WTC11 (cell line): ENCODE measurements at regions not wholly inside any gene's neighbourhood (a gene's known extent, or its start where the extent isn't known, plus 50 kb on each side); places are given as distances from the start of the nearest gene placed in this dataset.

Experiments used
- ATAC-seq: fragments of 200-7000 bp; cut with Tn5 transposase; 2 replicates; pipeline ENCODE4 v1.10.0; 2021; ENCODE audit warnings: mild to moderate bottlenecking, moderate library complexity
- CTCF ChIA-PET: fragments of 300-600 bp; sonication (Branson Sonifier 250); formaldehyde crosslinking; loops from one replicate; lab custom pipeline; 2021; ENCODE audit warnings: antibody characterized with exemption; lab: Charles Lee
- POLR2A ChIA-PET: fragments of 350-600 bp; sonication (Branson Sonifier 250); formaldehyde crosslinking; loops from one replicate; lab custom pipeline; 2021; ENCODE audit warnings: antibody characterized with exemption; lab: Charles Lee
- DNase-seq: peaks from one replicate; pipeline ENCODE4 v3.0.0; 2021; ENCODE audit warnings: low spot score
- H3K27ac Mint-ChIP-seq: 2 replicates; pipeline ENCODE4 v1.8.0; 2021; ENCODE audit warnings: mixed read lengths
- H3K27me3 Mint-ChIP-seq: 2 replicates; pipeline ENCODE4 v1.8.0; 2021; ENCODE audit warnings: low read depth, mild to moderate bottlenecking, moderate library complexity, mixed read lengths
- H3K36me3 Mint-ChIP-seq: 2 replicates; pipeline ENCODE4 v1.8.0; 2021; ENCODE audit warnings: mixed read lengths
- H3K4me1 Mint-ChIP-seq: 2 replicates; pipeline ENCODE4 v1.8.0; 2022; ENCODE audit warnings: mixed read lengths
- H3K4me3 Mint-ChIP-seq: 2 replicates; pipeline ENCODE4 v1.8.0; 2021; ENCODE audit warnings: mild to moderate bottlenecking, moderate library complexity, mixed read lengths
- H3K9me3 Mint-ChIP-seq: 2 replicates; pipeline ENCODE4 v1.8.0; 2021; ENCODE audit warnings: mixed read lengths
- ATF1 ChIP-seq: sonication (generic); formaldehyde crosslinking; IDR thresholded peaks from 2 replicates; pipeline ENCODE4 v1.8.1; 2023; ENCODE audit warnings: mild to moderate bottlenecking, moderate library complexity, missing genetic modification reagents
- CBFB ChIP-seq: sonication (generic); formaldehyde crosslinking; IDR thresholded peaks from 2 replicates; pipeline ENCODE4 v1.8.1; 2022; ENCODE audit warnings: mild to moderate bottlenecking, low read depth, missing genetic modification reagents
- EMX1 ChIP-seq: fragments of 250-450 bp; sonication (Bioruptor Pico); IDR thresholded peaks from 2 replicates; pipeline ENCODE4 v1.8.0; 2021; ENCODE audit warnings: mild to moderate bottlenecking
- FOXK1 ChIP-seq: sonication (generic); formaldehyde crosslinking; IDR thresholded peaks from 2 replicates; pipeline ENCODE4 v1.8.0; 2022; ENCODE audit warnings: mild to moderate bottlenecking, moderate library complexity, missing genetic modification reagents
- NFATC4 ChIP-seq: fragments of 250-450 bp; sonication (Bioruptor Pico); IDR thresholded peaks from 2 replicates; pipeline ENCODE4 v1.9.0; 2021; ENCODE audit warnings: mild to moderate bottlenecking
- PRRX2 ChIP-seq: fragments of 250-450 bp; sonication (Bioruptor Pico); IDR thresholded peaks from 2 replicates; pipeline ENCODE4 v1.8.0; 2021; ENCODE audit warnings: mild to moderate bottlenecking
- SMAD4 ChIP-seq: sonication (generic); formaldehyde crosslinking; IDR thresholded peaks from 2 replicates; pipeline ENCODE4 v1.8.0; 2022; ENCODE audit warnings: mild to moderate bottlenecking, missing genetic modification reagents
- SOX15 ChIP-seq: fragments of 250-450 bp; sonication (Bioruptor Pico); IDR thresholded peaks from 2 replicates; pipeline ENCODE4 v1.9.0; 2021; ENCODE audit warnings: mild to moderate bottlenecking
- TEAD1 ChIP-seq: sonication (generic); formaldehyde crosslinking; IDR thresholded peaks from 2 replicates; pipeline ENCODE4 v1.8.0; 2022; ENCODE audit warnings: mild to moderate bottlenecking, missing genetic modification reagents
- TP53 ChIP-seq: sonication (generic); formaldehyde crosslinking; IDR thresholded peaks from 2 replicates; pipeline ENCODE4 v1.8.1; 2023; ENCODE audit warnings: mild to moderate bottlenecking, missing genetic modification reagents
- ZNF121 ChIP-seq: sonication (generic); formaldehyde crosslinking; IDR thresholded peaks from 2 replicates; pipeline ENCODE4 v1.8.0; 2023; ENCODE audit warnings: missing genetic modification reagents
- TF ChIP-seq, protein P1 (sequence below): sonication (generic); formaldehyde crosslinking; IDR thresholded peaks from 2 replicates; pipeline ENCODE4 v1.8.1; 2023; ENCODE audit warnings: mild to moderate bottlenecking, missing genetic modification reagents
- TF ChIP-seq, protein P2 (sequence below): fragments of 250-450 bp; sonication (Bioruptor Pico); conservative IDR thresholded peaks from 2 replicates; pipeline ENCODE4 v1.9.0; 2021; ENCODE audit warnings: mild to moderate bottlenecking
- TF ChIP-seq, protein P3 (sequence below): fragments of 200-600 bp; IDR thresholded peaks from 2 replicates; pipeline ENCODE4 v1.8.0; 2022; ENCODE audit warnings: antibody characterized with exemption
- TF ChIP-seq, protein P4 (sequence below): sonication (generic); formaldehyde crosslinking; IDR thresholded peaks from 2 replicates; pipeline ENCODE4 v1.8.1; 2023; ENCODE audit warnings: mild to moderate bottlenecking, missing genetic modification reagents, moderate library complexity
- TF ChIP-seq, protein P5 (sequence below): fragments of 250-450 bp; sonication (Bioruptor Pico); IDR thresholded peaks from 2 replicates; pipeline ENCODE4 v1.9.0; 2021; ENCODE audit warnings: mild to moderate bottlenecking
- TF ChIP-seq, protein P6 (sequence below): sonication (generic); formaldehyde crosslinking; IDR thresholded peaks from 2 replicates; pipeline ENCODE4 v1.8.1; 2023; ENCODE audit warnings: mild to moderate bottlenecking, moderate library complexity, missing genetic modification reagents

DNA sequence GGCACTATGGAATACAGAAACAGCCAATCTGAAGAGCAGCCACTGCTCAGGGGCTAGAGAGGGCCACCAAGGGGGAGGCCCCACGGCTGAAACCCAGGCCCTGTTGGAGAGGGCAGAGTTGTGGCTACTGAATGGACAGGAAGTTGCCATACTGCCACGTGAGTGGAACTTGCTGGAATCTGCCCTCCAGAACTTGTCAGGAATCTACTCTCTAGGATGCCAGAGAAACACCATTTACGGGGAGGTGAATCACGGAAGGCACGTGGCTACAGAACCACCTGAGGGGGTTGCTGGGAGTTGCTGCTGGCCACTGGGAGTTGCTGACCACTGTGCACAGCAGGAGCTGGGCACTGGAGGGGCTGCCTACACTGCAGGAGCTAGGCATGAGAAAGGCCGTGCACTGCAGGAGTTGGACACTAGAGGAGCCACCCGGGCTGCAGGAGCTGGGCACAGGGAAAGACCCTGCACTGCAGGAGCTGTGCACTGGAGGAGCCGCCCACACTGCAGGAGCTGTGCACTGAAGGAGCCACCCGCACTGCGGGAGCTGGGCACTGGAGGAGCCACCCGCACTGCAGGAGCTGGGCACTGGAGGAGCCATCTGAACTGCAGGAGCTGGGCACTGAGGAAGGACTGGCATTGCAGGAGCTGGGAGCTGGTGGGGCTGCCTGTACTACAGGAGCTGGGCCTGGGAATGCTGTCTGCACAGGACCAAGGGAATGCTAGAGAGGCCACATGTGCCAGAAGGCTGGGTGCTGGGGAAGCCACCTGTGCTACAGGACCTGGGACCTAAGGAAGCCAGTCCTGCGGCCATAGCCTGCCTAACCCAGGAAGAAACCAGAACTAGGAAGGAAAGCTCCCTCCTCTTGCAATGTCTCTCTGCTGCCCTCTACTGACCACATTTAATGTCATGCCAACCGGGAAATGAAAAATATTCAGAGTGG, 343.4 kb downstream of the MATN1 start (continued):
- TF ChIP-seq ZNF121 (CRISPR knock-in tag): peak; percentile 73; the same call in 1 of the 2 replicates
- no peak for TF ChIP-seq SMAD4
- TF ChIP-seq, protein P1, sequence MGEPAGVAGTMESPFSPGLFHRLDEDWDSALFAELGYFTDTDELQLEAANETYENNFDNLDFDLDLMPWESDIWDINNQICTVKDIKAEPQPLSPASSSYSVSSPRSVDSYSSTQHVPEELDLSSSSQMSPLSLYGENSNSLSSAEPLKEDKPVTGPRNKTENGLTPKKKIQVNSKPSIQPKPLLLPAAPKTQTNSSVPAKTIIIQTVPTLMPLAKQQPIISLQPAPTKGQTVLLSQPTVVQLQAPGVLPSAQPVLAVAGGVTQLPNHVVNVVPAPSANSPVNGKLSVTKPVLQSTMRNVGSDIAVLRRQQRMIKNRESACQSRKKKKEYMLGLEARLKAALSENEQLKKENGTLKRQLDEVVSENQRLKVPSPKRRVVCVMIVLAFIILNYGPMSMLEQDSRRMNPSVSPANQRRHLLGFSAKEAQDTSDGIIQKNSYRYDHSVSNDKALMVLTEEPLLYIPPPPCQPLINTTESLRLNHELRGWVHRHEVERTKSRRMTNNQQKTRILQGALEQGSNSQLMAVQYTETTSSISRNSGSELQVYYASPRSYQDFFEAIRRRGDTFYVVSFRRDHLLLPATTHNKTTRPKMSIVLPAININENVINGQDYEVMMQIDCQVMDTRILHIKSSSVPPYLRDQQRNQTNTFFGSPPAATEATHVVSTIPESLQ (CRISPR knock-in tag): no peak

DNA sequence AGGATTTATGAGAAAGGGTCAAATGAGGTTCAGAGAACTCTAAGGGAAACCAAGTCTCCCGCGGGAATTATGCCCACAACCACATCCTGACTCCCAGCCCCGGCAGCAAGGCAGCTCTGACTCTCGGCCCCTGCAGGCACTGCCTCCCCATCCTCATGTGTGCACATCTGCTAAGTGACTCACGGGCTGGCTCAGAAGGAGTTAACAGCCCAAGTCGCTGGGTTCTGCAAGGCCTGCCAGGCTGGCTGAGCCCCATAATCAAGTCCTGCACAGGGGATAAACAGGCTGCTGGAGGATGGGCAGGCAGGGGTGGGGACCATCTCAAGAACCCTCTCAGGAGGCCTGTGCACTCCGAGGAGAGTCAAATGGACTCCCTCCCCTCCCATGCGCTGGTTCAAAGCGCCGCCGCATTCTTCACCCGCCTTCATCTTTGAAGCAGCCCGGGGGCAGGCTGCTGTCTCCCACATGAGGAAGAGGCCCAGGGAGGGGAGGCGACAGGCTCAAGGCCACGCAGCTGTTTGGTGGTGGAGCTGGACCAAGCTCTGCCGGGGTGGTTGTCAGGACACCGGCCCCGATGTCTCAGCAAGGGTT, 344.3 kb downstream of the MATN1 start:
- Mint-ChIP-seq H3K27me3 (no peaks in the 10 kb centered on the region; the same call in 1 of the 2 replicates), H3K4me3 (no peak overlapping the region), H3K27ac (no peak overlapping the region), H3K9me3 (no peaks in the 10 kb centered on the region), H3K36me3 (no peaks in the 10 kb centered on the region), H3K4me1 (no peaks in the 10 kb centered on the region)
- ChIA-PET CTCF (interaction anchor here (1.0 to 2.5 kb wide), 21 partner anchors 10 to 865 kb away, joined by 3 to 37 read pairs (median 10); no protein-coding TSS in a partner anchor), POLR2A (no interaction called here)
- TF ChIP-seq, protein P2, sequence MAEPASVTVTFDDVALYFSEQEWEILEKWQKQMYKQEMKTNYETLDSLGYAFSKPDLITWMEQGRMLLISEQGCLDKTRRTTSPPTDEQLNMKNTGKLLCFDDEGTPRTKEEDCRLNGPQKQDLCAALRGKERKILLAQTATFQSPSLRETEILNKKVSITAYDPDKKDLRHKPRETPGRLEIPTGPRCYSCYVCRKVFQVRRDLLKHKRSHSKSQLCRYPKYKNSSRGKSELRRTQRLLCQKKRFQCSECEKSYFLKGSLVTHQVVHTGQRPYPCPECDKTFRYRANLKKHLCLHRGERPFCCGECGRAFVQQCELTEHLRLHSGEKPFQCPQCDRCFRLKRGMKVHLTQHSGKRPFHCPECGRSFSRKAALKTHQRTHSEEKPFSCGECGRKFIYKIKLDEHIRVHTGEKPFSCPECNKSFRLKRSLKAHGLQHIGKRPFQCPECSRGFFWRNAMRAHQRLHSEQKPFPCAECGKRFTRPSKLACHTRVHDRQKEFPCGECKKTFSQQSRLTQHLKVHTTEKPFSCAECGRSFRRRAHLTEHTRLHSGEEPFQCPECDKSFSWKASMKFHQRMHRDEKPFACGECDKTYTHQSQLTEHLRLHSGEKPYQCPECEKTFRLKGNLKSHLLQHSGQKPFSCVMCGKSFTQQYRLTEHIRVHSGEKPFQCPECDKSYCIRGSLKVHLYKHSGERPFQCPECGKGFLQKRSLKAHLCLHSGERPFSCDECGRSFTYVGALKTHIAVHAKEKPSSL (CRISPR knock-in tag): no peak
- TF ChIP-seq TP53 (CRISPR knock-in tag) (no peak), CBFB (no peak), FOXK1 (CRISPR knock-in tag) (no peak), TEAD1 (no peak)
- TF ChIP-seq, protein P3, sequence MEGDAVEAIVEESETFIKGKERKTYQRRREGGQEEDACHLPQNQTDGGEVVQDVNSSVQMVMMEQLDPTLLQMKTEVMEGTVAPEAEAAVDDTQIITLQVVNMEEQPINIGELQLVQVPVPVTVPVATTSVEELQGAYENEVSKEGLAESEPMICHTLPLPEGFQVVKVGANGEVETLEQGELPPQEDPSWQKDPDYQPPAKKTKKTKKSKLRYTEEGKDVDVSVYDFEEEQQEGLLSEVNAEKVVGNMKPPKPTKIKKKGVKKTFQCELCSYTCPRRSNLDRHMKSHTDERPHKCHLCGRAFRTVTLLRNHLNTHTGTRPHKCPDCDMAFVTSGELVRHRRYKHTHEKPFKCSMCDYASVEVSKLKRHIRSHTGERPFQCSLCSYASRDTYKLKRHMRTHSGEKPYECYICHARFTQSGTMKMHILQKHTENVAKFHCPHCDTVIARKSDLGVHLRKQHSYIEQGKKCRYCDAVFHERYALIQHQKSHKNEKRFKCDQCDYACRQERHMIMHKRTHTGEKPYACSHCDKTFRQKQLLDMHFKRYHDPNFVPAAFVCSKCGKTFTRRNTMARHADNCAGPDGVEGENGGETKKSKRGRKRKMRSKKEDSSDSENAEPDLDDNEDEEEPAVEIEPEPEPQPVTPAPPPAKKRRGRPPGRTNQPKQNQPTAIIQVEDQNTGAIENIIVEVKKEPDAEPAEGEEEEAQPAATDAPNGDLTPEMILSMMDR: no peak
- TF ChIP-seq, protein P4, sequence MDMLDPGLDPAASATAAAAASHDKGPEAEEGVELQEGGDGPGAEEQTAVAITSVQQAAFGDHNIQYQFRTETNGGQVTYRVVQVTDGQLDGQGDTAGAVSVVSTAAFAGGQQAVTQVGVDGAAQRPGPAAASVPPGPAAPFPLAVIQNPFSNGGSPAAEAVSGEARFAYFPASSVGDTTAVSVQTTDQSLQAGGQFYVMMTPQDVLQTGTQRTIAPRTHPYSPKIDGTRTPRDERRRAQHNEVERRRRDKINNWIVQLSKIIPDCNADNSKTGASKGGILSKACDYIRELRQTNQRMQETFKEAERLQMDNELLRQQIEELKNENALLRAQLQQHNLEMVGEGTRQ (CRISPR knock-in tag): no peak
- DNase-seq (no peak), ATAC-seq (no peak)

DNA sequence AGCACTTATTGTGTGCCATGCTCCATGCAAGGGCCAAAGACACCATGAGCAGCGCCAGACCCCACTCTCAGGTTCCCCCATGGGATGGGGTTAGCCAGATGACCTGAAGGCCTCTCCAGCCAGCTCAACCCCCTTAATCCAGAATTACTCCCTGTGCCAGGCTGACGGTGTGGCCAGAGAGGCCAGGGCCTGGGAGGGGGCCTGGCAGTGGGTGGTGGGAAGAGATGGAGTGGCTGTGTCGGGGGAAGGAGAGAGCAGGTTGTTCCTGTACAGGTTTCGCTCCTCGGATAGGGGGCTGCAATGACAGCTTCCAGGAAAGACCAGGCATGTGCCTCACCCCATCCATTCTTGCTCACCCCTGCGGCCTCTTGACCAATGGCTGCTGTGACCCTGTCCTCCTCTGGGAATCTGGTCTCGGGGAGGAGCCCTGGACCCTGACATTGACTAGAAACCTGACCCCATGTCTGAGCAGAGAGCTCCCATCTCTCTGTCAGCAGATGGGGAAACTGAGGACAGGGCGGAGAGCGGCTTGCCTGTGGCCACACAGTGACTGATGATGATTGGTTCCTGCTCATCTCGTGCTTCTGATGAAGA, 345.3 kb downstream of the MATN1 start:
- no peak for DNase-seq
- H3K4me1 Mint-ChIP-seq: peaks cover 2% of the 10 kb centered on the region; the same call in 1 of the 2 replicates
- POLR2A ChIA-PET: no interaction called here
- no peak for ATAC-seq
- H3K27me3 Mint-ChIP-seq: no peaks in the 10 kb centered on the region; the same call in 1 of the 2 replicates
- CTCF ChIA-PET: interaction anchor here (1.2 to 1.3 kb wide), 2 partner anchors 20 to 31 kb away, joined by 3 read pairs; no protein-coding TSS in a partner anchor
- no peaks in the 10 kb centered on the region for H3K36me3 Mint-ChIP-seq
- H3K9me3 Mint-ChIP-seq: no peaks in the 10 kb centered on the region
- H3K27ac Mint-ChIP-seq: no peak overlapping the region
- H3K4me3 Mint-ChIP-seq: no peak overlapping the region
- TF ChIP-seq ATF1 (CRISPR knock-in tag) (no peak), NFATC4 (CRISPR knock-in tag) (no peak), EMX1 (CRISPR knock-in tag) (no peak), PRRX2 (CRISPR knock-in tag) (no peak), SOX15 (CRISPR knock-in tag) (no peak)
- TF ChIP-seq, protein P5, sequence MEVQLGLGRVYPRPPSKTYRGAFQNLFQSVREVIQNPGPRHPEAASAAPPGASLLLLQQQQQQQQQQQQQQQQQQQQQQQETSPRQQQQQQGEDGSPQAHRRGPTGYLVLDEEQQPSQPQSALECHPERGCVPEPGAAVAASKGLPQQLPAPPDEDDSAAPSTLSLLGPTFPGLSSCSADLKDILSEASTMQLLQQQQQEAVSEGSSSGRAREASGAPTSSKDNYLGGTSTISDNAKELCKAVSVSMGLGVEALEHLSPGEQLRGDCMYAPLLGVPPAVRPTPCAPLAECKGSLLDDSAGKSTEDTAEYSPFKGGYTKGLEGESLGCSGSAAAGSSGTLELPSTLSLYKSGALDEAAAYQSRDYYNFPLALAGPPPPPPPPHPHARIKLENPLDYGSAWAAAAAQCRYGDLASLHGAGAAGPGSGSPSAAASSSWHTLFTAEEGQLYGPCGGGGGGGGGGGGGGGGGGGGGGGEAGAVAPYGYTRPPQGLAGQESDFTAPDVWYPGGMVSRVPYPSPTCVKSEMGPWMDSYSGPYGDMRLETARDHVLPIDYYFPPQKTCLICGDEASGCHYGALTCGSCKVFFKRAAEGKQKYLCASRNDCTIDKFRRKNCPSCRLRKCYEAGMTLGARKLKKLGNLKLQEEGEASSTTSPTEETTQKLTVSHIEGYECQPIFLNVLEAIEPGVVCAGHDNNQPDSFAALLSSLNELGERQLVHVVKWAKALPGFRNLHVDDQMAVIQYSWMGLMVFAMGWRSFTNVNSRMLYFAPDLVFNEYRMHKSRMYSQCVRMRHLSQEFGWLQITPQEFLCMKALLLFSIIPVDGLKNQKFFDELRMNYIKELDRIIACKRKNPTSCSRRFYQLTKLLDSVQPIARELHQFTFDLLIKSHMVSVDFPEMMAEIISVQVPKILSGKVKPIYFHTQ (CRISPR knock-in tag): no peak
- TF ChIP-seq, protein P6, sequence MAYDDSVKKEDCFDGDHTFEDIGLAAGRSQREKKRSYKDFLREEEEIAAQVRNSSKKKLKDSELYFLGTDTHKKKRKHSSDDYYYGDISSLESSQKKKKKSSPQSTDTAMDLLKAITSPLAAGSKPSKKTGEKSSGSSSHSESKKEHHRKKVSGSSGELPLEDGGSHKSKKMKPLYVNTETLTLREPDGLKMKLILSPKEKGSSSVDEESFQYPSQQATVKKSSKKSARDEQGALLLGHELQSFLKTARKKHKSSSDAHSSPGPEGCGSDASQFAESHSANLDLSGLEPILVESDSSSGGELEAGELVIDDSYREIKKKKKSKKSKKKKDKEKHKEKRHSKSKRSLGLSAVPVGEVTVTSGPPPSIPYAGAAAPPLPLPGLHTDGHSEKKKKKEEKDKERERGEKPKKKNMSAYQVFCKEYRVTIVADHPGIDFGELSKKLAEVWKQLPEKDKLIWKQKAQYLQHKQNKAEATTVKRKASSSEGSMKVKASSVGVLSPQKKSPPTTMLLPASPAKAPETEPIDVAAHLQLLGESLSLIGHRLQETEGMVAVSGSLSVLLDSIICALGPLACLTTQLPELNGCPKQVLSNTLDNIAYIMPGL (CRISPR knock-in tag): no peak
